Neural cell (in vitro differentiated cells): ENCODE measurements at regions not wholly inside any gene's neighbourhood (a gene's known extent, or its start where the extent isn't known, plus 50 kb on each side); places are given as distances from the start of the nearest gene placed in this dataset.

Experiments used
- CTCF ChIP-seq: fragments of 450-650 bp; IDR thresholded peaks from 2 replicates; pipeline ENCODE4 v1.5.1; 2014; ENCODE audit warnings: antibody characterized with exemption, mild to moderate bottlenecking, moderate library complexity; ENCODE audit not compliant: poor library complexity, severe bottlenecking
- EZH2 ChIP-seq: fragments of 200-600, 300-800 bp; shearing (Covaris generic), sonication (generic); IDR thresholded peaks from 2 replicates; pipeline ENCODE4 v1.6.1; 2014; ENCODE audit warnings: antibody characterized with exemption, low read length, borderline replicate concordance, mild to moderate bottlenecking; ENCODE audit not compliant: insufficient read depth, poor library complexity, severe bottlenecking
- POLR2AphosphoS5 ChIP-seq: IDR thresholded peaks from 2 replicates; pipeline ENCODE4 v1.6.1; 2012
- RAD21 ChIP-seq: fragments of 450-650 bp; conservative IDR thresholded peaks from 2 replicates; pipeline ENCODE4 v1.6.1; 2014; ENCODE audit warnings: antibody characterized with exemption, mild to moderate bottlenecking, moderate library complexity

- TF ChIP-seq POLR2AphosphoS5 (no peak), CTCF (no peak), RAD21 (no peak), EZH2 (no peak)
Observed at GRCh38 chr10:64102916-64103315, 581.7 kb downstream of the REEP3 start.
